LNCaP clone FGC (cell line): ENCODE measurements at regions not wholly inside any gene's neighbourhood (a gene's known extent, or its start where the extent isn't known, plus 50 kb on each side); places are given as distances from the start of the nearest gene placed in this dataset.

Experiments
- DNase-seq: peaks from one replicate; pipeline ENCODE4 v3.0.0-alpha.2; 2011; ENCODE audit warnings: low read depth
- H3K4me3 ChIP-seq: 2 replicates; pipeline ENCODE4 v1.5.1; 2011; ENCODE audit warnings: mild to moderate bottlenecking, low read depth, low read length, control low read depth
- TF ChIP-seq, protein P1 (sequence below): IDR thresholded peaks from 2 replicates; pipeline ENCODE4 v1.5.1; 2012; ENCODE audit warnings: mild to moderate bottlenecking; ENCODE audit not compliant: control insufficient read depth, insufficient read depth; ENCODE audit errors: extremely low read depth

DNA sequence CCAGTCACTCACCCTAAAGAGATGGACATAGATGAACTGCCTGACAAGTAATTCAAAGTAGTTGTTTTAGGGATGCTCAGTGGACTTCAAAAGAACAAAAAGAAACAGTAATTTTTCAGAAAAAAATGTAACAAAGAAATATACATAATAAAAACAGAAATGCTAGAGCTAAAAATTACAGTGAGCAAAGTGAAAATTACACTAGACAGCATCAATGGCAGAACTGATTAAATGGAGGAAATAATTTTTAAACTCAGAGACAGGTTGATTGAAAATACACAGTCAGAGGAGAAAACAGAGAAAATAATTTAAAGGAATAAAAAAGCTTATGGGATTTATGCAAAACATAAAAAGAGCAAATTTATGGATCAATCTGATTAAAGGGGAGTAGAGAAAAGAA is 1968.4 kb downstream of the EFNA5 start:
- DNase-seq, result no peak
- no peak overlapping the region for H3K4me3 ChIP-seq
- TF ChIP-seq, protein P1, sequence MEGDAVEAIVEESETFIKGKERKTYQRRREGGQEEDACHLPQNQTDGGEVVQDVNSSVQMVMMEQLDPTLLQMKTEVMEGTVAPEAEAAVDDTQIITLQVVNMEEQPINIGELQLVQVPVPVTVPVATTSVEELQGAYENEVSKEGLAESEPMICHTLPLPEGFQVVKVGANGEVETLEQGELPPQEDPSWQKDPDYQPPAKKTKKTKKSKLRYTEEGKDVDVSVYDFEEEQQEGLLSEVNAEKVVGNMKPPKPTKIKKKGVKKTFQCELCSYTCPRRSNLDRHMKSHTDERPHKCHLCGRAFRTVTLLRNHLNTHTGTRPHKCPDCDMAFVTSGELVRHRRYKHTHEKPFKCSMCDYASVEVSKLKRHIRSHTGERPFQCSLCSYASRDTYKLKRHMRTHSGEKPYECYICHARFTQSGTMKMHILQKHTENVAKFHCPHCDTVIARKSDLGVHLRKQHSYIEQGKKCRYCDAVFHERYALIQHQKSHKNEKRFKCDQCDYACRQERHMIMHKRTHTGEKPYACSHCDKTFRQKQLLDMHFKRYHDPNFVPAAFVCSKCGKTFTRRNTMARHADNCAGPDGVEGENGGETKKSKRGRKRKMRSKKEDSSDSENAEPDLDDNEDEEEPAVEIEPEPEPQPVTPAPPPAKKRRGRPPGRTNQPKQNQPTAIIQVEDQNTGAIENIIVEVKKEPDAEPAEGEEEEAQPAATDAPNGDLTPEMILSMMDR, result no peak

DNA sequence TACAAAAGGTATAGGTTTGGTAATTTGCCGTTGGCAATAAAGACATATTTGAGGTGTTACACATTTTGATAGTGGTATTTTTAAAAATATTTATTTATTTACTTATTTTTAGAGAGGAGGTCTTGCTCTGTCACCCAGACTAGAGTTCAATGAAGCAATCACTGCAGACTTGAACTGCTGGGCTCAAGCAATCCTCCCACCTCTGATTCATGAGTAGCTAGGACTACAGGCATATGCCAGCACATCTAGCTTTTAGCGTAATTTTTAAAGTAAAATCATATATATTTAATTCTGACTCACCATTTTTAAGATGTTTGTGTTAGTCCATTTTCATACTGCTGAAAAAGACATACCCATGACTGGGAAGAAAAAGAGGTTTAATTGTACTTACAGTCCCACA is 1974.3 kb downstream of the EFNA5 start:
- TF ChIP-seq, protein P1, result no peak
- DNase-seq, result no peak
- no peak overlapping the region for H3K4me3 ChIP-seq

DNA sequence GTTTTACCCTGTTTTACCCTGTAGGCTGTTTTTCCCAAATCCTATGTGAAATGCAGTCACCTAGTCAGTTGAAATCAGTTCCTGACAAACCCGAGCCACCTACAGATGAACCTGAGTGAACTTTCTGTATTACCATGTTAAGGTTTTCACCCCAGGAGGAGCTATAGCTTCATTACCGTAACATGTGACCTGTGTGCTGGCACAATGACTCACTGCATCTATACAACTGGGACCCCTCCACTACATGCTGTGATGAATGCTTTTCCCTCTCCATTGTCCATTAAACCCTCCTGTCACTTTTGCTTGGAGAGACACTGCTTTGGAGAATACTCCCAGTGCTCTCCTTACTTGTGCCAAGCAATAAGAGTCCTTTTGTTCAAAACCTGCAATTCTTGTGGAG is 1974.8 kb downstream of the EFNA5 start:
- TF ChIP-seq, protein P1, result no peak
- no peak overlapping the region for H3K4me3 ChIP-seq
- no peak for DNase-seq

DNA sequence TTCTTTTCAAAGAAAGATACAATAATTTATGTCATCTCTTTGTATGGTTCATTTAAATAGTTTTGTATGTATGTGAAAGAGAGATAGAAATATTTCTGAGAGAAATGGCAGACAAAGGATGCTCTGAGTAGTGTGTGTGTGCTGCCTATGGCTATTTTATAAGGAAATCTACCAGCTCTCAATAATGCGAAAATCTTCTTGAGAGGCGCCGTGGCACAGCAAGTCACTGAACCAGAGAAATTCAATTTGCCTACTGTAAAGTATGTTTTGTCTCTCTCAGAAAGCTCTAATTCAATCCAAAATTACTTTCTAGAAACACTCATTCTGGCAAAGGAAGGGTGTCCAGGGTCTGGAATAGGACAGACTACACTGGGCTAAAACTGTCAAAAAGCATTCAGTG is 1981.1 kb downstream of the EFNA5 start:
- TF ChIP-seq, protein P1, result no peak

DNA sequence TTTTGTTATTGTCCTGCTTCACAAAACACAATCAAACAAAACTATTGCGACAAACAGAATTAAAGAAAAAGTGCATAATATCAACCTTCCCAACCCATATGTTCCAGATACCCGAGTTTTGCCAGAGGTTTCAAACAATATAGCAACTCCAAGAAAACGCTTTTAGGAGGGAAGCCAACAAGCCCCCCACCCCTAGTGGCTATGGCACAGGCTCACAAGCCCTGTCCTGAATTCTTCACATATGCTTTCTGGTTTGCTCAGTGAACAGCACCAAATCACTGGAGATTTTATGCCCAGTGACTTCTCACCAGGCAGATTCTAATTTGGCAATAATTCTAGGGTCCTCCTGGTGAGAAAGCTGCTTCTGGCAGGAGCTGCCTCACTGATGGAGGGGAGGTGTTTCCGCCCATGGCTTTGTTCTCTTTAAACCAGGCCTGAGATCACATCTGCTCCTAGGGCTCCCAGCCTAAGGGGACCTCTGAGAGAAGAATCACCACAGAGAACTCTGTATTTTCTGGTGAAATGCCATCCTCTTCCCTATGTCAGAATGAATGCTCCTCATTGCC is 1982.4 kb downstream of the EFNA5 start:
- no peak for DNase-seq
- H3K4me3 ChIP-seq, result no peak overlapping the region
- TF ChIP-seq, protein P1, result no peak

More for the DNA sequence above, 1981.1 kb downstream of the EFNA5 start:
- DNase-seq, result no peak
- no peak overlapping the region for H3K4me3 ChIP-seq

DNA sequence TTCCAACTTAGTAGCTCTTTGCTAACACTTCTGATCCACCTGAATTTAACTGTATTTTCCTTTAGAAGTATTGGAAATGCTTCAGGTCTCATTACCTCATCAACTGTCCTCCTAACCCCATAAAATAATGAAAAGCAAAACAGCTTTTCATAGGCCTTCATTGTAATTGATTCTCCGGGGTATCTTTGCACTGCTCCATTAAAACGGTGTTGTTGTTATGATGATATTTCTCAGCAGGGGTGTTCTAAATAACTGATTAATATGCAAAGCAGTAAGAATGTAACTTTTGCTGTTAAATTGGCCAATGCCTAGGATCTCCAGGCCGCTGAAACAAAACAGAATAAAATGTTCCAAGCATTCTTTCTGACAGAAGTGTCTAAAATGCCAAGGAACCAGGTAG is 1983.2 kb downstream of the EFNA5 start:
- no peak for DNase-seq
- H3K4me3 ChIP-seq, result no peak overlapping the region
- TF ChIP-seq, protein P1, result no peak

DNA sequence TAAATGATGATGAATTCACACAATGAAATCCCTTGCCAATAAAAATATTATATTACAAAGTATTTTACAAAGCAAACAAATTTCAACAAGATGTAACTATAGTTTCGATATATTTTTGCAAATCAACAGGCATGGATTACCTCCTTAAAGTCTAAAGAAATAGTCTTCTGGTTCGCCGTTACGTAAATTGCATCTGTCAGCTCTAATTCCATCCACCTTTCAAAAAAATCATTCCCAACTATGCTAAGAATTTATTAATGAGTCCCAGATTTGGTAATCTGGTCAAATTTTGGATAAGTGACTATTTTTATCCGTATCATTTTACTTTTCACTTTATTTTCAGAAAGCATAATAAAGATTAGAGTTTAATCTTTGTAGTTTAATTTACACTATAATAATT is 1984.9 kb downstream of the EFNA5 start:
- DNase-seq, result no peak
- TF ChIP-seq, protein P1, result no peak
- no peak overlapping the region for H3K4me3 ChIP-seq
